ENCODE measurements at regions not wholly inside any gene's neighbourhood (a gene's known extent, or its start where the extent isn't known, plus 50 kb on each side); places are given as distances from the start of the nearest gene placed in this dataset.

DNA sequence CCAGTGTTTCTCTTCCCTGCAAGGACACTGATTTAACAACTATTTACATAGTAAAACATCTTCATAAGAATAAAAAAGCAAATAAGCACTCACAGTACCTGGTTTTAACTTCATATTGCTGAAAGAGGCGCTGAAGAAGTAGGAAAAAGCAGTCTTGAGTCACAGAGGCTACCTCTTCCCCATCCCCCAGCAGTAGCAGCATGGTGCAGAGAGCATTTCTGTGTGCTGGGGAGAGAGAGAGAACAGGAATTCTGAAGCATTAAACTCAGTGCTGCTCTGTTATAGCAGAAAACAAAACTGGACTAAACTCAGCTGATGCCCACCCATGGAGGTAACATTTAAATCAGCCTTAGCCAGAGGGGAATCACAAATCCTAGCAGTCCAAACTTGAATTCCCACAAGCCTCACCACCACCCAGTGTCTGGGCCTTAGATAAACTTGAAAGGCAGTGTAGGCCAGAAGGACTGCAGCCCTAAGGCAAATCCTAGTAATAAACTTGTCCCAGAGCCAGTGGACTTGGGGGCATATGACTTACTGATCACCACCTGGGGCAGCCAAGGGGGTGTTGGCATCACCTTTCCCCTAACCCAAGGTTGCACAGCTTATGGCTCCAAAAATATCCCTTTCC, 321.8 kb upstream of the CWC22 start:
- no peak for TF ChIP-seq POLR2A (IDR thresholded peaks at IDR 0.05)
- TF ChIP-seq, protein P1, sequence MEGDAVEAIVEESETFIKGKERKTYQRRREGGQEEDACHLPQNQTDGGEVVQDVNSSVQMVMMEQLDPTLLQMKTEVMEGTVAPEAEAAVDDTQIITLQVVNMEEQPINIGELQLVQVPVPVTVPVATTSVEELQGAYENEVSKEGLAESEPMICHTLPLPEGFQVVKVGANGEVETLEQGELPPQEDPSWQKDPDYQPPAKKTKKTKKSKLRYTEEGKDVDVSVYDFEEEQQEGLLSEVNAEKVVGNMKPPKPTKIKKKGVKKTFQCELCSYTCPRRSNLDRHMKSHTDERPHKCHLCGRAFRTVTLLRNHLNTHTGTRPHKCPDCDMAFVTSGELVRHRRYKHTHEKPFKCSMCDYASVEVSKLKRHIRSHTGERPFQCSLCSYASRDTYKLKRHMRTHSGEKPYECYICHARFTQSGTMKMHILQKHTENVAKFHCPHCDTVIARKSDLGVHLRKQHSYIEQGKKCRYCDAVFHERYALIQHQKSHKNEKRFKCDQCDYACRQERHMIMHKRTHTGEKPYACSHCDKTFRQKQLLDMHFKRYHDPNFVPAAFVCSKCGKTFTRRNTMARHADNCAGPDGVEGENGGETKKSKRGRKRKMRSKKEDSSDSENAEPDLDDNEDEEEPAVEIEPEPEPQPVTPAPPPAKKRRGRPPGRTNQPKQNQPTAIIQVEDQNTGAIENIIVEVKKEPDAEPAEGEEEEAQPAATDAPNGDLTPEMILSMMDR (IDR thresholded peaks at IDR 0.05), result no peak
